ENCODE measurements at regions not wholly inside any gene's neighbourhood (a gene's known extent, or its start where the extent isn't known, plus 50 kb on each side); places are given as distances from the start of the nearest gene placed in this dataset.

DNA sequence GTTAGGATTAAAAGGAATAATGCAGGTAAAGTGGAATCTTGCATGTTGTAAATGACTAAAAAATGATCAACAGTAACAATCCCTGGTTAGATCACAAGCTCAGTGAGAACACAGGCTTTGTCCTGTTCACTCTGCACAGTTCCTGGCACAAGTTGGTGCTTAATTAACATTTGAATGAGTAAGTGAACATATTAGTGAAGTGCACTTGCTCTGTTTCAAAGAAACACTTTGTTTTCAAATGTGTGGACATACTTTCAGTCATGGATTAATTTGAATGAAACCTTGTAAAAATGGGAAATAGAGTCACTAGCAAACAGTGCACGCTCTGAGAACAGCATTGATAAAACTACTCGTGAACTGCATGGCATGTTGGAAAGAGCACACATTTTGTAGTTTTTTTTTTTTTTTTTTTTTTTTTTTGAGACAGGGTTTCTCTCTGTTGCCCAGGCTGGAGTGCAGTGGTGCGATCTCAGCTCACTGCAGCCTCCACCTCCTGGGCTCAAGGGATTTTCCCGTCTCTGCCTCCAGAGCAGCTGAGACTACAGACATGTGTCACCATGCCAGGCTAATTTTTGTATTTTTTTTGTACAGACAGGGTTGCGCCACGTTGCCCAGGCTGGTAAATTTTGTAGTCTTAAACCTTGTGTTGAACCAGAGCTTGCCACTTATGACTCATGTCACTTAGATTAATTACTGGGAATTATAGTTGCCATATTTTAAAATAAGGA is 159.9 kb downstream of the LURAP1L start:
- FAIRE-seq = no peak

DNA sequence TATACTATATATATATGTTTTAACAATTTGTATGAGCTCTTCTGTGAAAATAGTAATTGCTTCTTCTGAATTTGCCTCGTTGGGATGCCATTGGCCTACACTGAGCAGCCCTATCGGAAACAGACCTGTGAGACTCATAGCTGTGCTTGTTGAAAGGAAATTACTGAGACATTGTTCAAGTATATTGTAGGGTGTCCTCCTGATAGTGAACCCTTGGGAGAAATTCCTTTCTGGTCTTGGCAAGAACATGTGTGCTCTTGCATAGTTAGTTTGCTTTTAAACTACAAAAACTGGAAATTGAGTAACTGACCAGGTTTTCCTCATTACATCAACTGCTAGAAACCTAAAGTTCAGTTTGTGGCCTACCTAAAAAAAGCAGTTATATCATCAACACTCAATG is 160.9 kb downstream of the LURAP1L start:
- peak; percentile 93 for FAIRE-seq

DNA sequence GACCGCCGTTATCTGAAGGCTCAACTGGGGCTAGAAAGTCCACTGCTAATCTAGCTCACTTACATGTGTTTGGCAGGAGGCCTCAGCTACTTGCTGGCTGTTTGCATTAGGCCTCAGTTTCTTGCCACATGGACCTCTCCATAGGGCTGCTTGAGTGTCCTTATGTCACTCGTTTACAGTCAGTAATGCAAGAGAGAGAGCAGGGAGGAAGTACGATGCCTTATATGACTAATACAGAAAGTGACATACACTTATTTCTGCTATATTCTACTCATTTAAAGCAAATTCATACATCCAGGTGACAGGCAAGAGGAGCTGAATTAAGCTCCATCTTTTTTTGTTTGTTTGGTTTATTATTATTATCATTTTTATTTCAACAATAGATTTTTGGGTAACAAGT is 179.6 kb downstream of the LURAP1L start:
- no peak for FAIRE-seq

GRCh38 chr9:12955510-12956163 is 180.8 kb downstream of the LURAP1L start:
- no peak for FAIRE-seq

DNA sequence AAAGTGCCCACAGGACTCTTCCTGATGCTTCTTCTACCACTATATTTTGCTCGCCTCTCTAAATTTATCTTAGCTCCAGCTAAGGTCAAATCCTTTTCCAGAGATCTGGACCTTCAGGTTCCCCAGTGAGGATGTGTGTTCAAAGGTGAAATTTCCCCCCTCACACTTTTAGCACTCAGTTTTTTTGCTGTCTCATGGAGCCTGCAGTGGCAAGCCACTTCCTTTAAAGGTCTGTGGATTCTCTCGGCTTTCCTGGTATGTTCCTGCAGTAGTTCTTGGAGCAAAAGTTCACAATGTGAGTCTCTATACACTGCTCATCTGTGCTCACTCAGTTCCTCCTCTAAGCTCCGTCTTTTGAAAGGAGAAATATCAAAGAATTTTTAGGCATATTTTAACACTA is 181.4 kb downstream of the LURAP1L start:
- FAIRE-seq = no peak

- no peak for FAIRE-seq
These were observed 182.0 kb downstream of the LURAP1L start for GRCh38 chr9:12956805-12957204.

DNA sequence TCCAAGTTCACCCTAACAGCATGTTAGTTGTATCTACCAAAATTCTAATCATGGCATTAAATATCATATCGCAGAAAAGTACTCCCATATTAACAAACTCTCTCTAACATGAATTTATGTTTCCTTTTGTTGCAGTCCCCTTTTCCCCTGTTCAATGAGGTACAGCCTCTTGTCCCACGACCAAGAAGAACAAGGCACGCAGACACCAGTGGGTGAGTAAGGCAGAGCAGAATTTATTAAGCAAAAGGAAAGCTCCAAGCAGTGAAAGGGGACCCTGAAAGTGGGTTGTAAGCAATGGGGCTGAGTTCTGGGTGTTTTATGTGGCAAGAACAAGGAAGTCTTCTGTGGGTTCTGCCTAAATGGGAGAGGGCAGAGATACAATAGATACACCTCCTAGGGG is 183.5 kb downstream of the LURAP1L start:
- FAIRE-seq = no peak

DNA sequence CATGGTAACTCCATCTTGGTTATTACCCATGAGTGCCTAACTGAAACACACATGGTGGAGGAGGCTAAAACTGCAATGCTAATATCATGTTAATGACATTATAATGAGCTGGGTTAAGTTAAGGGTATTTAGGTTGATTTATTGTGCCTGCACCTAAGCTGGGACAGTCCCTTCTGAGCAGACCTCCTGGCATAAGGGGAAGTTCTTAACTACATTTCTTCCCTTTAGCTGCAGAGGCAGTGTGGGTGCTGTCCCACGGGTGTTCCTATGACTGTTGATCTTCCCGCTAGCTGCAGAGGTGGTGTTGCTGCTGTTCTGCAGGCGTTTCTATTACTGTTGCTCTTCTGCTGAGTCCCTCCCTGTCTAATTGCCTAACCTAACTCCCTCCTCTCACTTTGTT is 183.9 kb downstream of the LURAP1L start:
- FAIRE-seq = no peak

DNA sequence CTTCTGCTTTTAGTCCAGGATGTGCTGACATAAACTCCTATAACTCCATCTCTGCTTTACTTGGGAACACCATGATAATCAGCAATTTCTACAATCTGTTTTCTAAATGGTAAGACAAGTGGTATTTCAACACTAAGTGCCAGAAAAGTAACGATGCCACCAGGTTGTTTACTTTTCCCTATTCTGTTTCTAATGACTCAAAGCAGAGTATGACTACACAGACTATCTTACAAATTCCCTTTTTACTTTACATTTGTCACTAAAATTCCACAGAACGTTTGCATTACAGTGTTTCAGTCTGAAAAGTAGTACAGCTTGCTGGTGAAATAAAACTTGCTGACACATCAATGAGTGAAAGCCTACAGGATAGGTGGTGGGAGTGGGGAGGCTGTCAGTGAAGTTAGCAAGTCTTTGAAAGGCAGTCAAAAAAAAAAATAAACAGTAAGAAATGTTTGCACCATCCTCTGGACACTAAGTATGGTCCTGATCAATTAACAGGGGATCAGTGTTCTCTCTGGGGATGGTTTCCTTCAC is 186.5 kb downstream of the LURAP1L start:
- FAIRE-seq = no peak

DNA sequence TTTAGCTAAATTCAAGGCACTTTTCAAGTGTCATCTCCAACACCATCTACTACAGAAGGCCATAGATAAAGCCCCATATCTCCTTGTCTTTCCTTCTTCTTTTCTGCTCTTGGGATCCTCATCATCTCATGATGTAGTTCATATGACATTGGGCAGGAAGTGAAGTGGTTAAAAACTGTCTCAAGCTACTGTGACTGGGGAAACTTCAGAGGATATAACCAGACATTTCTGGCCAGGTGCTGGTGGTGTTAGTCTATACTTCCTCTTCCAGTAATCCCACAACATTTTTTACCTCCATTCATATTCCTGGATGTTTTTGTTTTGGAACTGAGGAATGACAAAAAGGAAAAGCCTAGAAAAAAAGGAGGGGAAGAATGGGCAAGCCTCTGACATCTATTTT is 188.7 kb downstream of the LURAP1L start:
- FAIRE-seq = no peak

DNA sequence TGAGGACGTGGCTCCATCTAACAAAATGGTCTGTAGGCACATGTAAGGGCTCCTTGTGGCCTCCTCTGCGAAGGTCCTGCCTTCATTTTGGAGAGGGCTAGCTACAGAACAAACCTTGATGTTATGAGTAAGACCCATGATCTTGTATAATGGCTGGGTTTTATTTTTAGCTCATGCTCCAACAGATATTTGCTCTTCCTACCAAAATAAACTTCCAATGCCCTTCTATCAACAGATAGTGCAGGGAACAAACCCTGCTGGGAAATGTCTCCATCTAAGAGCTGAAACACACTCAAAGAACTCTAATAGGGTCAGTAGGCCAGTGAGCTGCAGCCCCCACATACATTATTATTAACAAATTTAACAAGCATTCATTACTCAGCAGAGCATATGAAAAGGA is 189.5 kb downstream of the LURAP1L start:
- no peak for FAIRE-seq

DNA sequence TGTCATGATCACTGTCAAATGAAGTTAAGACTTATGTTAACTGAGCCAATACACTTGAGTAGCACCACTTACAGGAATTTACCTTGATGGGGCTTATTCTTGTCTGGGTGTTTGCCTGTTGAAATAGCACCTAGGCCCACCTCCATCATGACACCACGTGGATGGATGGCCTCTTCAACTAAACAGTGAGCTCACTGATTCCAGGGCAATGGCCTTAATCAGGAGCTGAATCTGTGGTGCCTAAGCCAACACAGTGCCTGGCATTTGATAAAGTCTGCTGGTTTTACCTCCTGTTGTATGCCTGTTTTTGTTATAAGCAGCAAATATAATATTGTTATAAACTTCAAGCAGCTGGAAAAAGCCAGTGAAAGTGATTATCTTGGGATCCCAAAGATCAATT is 190.5 kb downstream of the LURAP1L start:
- no peak for FAIRE-seq

- FAIRE-seq = no peak
These were observed 193.3 kb downstream of the LURAP1L start for GRCh38 chr9:12968093-12968492.

- FAIRE-seq = peak; percentile 99
These were observed 198.1 kb downstream of the LURAP1L start for GRCh38 chr9:12972608-12973589.

GRCh38 chr9:12973710-12974109 is 198.9 kb downstream of the LURAP1L start:
- no peak for FAIRE-seq

DNA sequence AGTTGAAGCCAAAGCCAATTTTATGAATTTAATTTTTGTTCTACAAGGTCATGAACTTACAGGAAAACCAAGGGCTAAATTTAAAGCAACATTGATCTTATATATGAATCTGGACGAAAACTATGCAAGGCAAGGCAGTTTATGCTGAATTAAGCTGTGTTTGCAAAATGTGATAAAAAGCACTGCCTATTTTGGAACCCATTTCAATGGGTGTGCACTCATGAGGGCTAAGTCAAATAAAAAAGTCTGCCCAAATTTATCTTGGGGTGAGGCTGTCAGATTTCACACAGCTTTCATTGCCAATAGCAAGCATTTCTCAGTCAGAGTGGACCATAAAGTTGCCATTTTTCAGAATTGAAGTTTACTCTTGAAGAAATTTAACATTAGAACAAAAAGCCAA is 199.9 kb downstream of the LURAP1L start:
- no peak for FAIRE-seq

GRCh38 chr9:12975496-12975895 is 200.7 kb downstream of the LURAP1L start:
- no peak for FAIRE-seq

- FAIRE-seq = no peak
These were observed 205.4 kb downstream of the LURAP1L start for GRCh38 chr9:12980085-12980851.

DNA sequence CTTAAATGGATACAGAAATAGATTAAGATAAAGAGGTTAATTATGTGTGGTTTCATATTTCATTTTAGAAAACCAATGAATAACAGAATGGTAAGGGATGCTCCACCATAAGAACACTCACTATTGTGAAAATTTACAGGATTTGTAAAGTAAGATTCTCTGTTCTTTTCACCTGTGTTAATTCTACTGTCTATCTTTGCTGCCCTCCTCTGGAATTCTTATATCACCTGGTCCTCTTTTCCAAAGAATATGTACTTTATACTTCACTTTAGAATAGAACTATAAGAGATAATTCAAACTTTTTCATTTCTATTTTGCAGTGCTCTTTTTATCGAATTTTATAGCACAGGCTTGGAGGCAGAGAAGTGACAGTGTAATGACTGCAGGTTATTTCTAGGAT is 213.4 kb downstream of the LURAP1L start:
- no peak for FAIRE-seq

DNA sequence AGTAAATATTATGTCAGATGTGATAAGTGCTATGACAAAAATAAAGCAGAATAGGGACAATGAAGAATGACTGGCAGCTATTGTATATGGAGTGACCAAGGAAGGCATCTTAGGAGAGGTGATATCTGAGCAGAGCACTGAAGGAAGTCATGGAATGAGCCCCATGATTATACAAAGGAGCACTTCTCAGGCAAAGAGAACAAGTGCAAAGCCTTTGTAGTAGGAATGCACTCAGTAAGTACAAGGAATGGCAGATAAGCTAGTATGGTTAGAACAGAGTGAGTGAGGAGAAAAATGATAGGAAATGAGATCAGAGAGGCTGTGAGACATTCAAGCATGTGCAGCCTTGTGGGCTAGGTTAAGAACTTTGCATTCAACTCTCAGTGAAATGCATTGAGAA is 214.8 kb downstream of the LURAP1L start:
- FAIRE-seq = no peak

- FAIRE-seq = no peak
These were observed 218.6 kb downstream of the LURAP1L start for GRCh38 chr9:12993466-12993865.

DNA sequence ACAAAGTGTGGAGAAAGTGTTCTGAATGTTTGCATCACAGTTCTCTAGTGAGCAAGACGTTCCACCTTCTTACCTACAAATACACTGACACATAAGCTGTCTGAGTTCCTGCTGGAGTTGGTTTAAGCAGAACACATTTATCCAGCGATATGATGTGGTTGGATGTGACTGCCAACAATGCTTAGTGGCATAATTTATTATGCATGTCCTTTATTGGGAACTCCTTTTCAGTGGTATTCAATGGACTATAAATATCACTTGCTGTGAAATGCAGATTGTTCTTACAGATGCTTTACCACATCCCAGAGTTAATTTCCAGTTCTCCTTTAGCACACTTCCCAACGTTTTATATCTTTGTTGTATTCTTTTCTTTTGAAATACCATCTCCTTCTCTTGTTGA is 222.2 kb downstream of the LURAP1L start:
- FAIRE-seq = no peak
